Mesothelial cell of epicardium (in vitro differentiated cells): ENCODE measurements at regions not wholly inside any gene's neighbourhood (a gene's known extent, or its start where the extent isn't known, plus 50 kb on each side); places are given as distances from the start of the nearest gene placed in this dataset.

Experiments used
- DNase-seq, 2 experiments: peaks; one replicate each; pipeline ENCODE4 v3.0.0; 2021; ENCODE audit warnings: low spot score in 2 of 2; ENCODE audit not compliant: unreplicated experiment in 2 of 2
- H3K27ac Mint-ChIP-seq: 2 replicates; pipeline ENCODE4 v1.8.0; 2021; ENCODE audit warnings: mixed read lengths
- H3K27me3 Mint-ChIP-seq: 2 replicates; pipeline ENCODE4 v1.8.0; 2021; ENCODE audit warnings: low read depth, mixed read lengths
- H3K36me3 Mint-ChIP-seq: 2 replicates; pipeline ENCODE4 v1.8.0; 2021; ENCODE audit warnings: mixed read lengths
- H3K4me1 Mint-ChIP-seq: 2 replicates; pipeline ENCODE4 v1.8.0; 2021; ENCODE audit warnings: mixed read lengths
- H3K4me3 Mint-ChIP-seq: 2 replicates; pipeline ENCODE4 v1.8.0; 2021; ENCODE audit warnings: mild to moderate bottlenecking, moderate library complexity, mixed read lengths
- H3K9me3 Mint-ChIP-seq: 2 replicates; pipeline ENCODE4 v1.8.0; 2021; ENCODE audit warnings: mixed read lengths
- TF ChIP-seq, protein P1 (sequence below): fragments of 200-600 bp; sonication (generic); IDR thresholded peaks from one replicate; pipeline ENCODE4 v1.5.0; 2021; ENCODE audit warnings: antibody characterized with exemption; ENCODE audit not compliant: unreplicated experiment

- no peaks in the 10 kb centered on the region for H3K9me3 Mint-ChIP-seq
- TF ChIP-seq, protein P1, sequence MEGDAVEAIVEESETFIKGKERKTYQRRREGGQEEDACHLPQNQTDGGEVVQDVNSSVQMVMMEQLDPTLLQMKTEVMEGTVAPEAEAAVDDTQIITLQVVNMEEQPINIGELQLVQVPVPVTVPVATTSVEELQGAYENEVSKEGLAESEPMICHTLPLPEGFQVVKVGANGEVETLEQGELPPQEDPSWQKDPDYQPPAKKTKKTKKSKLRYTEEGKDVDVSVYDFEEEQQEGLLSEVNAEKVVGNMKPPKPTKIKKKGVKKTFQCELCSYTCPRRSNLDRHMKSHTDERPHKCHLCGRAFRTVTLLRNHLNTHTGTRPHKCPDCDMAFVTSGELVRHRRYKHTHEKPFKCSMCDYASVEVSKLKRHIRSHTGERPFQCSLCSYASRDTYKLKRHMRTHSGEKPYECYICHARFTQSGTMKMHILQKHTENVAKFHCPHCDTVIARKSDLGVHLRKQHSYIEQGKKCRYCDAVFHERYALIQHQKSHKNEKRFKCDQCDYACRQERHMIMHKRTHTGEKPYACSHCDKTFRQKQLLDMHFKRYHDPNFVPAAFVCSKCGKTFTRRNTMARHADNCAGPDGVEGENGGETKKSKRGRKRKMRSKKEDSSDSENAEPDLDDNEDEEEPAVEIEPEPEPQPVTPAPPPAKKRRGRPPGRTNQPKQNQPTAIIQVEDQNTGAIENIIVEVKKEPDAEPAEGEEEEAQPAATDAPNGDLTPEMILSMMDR: no peak
- no peak for DNase-seq
- peaks cover 3% of the 10 kb centered on the region for H3K27me3 Mint-ChIP-seq
- H3K27ac Mint-ChIP-seq: no peak overlapping the region
- no peak overlapping the region for H3K4me3 Mint-ChIP-seq
- H3K36me3 Mint-ChIP-seq: no peaks in the 10 kb centered on the region
- peaks cover 2% of the 10 kb centered on the region for H3K4me1 Mint-ChIP-seq
Observed at GRCh38 chr7:423312-424260, 96.1 kb downstream of the PDGFA start.

DNA sequence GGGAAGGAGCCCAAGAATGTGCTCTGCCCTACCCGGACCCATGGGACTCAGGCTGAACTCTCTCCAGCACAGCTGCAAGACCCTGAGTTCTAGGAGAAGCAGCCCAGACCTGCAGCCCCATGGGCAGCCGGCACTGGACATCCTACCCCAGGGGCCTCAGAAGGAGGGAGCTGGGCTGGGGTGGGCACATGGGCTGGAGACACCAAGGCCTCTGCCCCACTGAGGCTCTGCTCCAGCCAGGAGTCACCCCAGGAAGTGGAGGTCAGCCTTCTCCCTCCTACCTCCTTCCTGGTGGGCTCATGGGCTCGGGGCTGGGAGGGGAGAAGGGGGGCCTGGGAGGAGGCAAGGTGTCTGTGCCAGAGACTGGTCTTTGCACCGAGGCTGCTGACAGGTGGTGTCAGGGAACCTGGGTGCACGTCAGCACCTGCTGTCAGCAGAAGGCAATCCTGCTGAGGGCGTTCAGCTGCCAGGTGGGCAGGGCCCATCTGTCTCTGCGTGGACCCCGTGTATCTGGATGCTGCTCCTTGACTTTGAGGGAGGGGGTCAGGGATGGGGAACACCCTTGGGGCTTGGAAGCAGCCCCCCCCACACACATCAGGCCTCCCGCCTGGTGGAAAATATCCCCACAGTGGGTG lies 95.2 kb downstream of the PDGFA start:
- peaks cover 2% of the 10 kb centered on the region for H3K4me1 Mint-ChIP-seq
- TF ChIP-seq, protein P1: no peak
- H3K4me3 Mint-ChIP-seq: no peak overlapping the region
- H3K27me3 Mint-ChIP-seq: peaks cover 3% of the 10 kb centered on the region
- H3K27ac Mint-ChIP-seq: no peak overlapping the region
- DNase-seq: no peak
- no peaks in the 10 kb centered on the region for H3K36me3 Mint-ChIP-seq
- no peaks in the 10 kb centered on the region for H3K9me3 Mint-ChIP-seq

- Mint-ChIP-seq H3K27ac (no peak overlapping the region), H3K4me1 (peaks cover 2% of the 10 kb centered on the region), H3K4me3 (no peak overlapping the region), H3K36me3 (no peaks in the 10 kb centered on the region), H3K27me3 (peaks cover 3% of the 10 kb centered on the region), H3K9me3 (no peaks in the 10 kb centered on the region)
- TF ChIP-seq, protein P1: no peak
- no peak for DNase-seq
Observed at GRCh38 chr7:424961-425793, 94.5 kb downstream of the PDGFA start.

DNA sequence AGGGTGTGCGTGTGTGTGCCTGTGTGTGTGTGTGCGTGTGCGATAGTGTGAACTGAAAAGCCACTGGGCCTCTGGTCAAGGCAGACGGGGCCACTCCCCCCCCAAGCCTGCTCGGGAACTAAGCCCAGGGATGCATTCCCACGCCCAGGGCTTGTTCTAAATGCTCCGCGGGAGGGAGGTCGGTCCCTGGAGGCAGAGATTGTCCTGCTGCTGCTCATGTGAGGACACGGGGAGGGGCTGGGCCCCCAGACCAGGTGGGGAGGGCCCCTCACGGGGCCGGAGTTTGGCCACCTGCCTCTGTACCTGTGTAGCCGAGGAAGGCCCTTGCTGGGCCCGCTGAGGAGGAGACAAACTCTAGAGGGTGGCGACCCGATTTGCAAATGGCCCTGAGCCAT lies 93.9 kb downstream of the PDGFA start:
- DNase-seq: no peak
- no peaks in the 10 kb centered on the region for H3K36me3 Mint-ChIP-seq
- peaks cover 2% of the 10 kb centered on the region for H3K4me1 Mint-ChIP-seq
- no peak overlapping the region for H3K4me3 Mint-ChIP-seq
- TF ChIP-seq, protein P1: no peak
- H3K9me3 Mint-ChIP-seq: no peaks in the 10 kb centered on the region
- H3K27me3 Mint-ChIP-seq: peaks cover 3% of the 10 kb centered on the region
- no peak overlapping the region for H3K27ac Mint-ChIP-seq

- H3K4me3 Mint-ChIP-seq: no peak overlapping the region
- no peak overlapping the region for H3K27ac Mint-ChIP-seq
Observed at GRCh38 chr7:426510-426909, 93.1 kb downstream of the PDGFA start.

More at GRCh38 chr7:426510-426909, 93.1 kb downstream of the PDGFA start:
- Mint-ChIP-seq H3K9me3 (no peaks in the 10 kb centered on the region), H3K27me3 (peaks cover under 1% of the 10 kb centered on the region), H3K4me1 (peaks cover 2% of the 10 kb centered on the region), H3K36me3 (no peaks in the 10 kb centered on the region)
- TF ChIP-seq, protein P1: no peak
- DNase-seq: no peak
